Stimulated activated CD4-positive, alpha-beta T cell treated with anti-CD3 and anti-CD28 coated beads, Interleukin-1b, Interleukin-23, amount 100 ng/mL, for 4 hours (primary cell): ENCODE measurements at regions not wholly inside any gene's neighbourhood (a gene's known extent, or its start where the extent isn't known, plus 50 kb on each side); places are given as distances from the start of the nearest gene placed in this dataset.

ENCODE experiments used
- DNase-seq, 2 donors: peaks; one replicate each; pipeline ENCODE4 v3.0.0-alpha.2; 2020; ENCODE audit warnings: low read depth in 2 of 2

DNA sequence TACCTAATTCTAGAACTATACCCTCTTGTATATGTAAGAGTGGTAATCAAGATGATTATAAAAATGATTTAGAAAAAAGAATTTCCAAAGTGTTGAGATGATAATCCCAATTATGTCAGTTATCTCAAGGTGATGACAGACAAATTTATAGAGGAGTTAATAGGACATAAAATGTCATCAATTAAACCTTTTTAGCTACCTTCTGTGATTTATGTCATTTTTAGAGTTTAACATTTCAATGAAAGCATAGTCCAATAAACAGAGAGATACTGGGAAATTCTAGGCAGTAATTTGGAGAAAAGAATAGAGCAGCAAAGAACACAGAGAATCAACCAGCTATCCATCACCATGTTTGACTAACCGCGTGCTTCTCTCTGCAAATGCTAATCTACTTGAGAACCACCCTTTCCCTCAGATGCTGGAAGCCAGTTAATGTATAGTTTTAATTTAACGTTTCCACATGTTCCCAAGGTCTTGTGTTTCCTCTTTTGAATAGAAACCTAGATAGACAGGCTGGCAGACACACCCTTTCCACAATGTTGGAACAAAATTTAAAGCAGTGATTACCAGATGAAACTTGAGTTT is 433.1 kb upstream of the FAM241A start:
- DNase-seq: no peak

DNA sequence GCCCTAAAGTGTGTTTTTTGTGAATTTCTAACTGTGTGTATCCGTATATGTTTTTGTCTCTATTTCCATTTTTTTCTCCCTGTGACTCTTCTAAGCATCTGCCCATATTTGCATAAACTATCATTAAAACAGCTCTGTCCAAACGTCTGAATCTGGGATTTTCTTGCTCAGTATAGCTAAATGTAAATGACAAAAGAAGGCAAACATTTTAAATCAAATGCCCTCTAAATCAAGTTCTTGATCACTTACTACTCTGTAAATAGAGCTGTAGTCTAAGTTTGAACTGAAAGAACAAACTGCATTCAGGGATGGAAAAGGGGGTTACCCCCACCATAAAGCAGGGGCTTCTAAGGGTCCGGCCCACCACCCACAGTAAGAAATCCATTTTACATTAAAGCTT is 432.0 kb upstream of the FAM241A start:
- DNase-seq: no peak

DNA sequence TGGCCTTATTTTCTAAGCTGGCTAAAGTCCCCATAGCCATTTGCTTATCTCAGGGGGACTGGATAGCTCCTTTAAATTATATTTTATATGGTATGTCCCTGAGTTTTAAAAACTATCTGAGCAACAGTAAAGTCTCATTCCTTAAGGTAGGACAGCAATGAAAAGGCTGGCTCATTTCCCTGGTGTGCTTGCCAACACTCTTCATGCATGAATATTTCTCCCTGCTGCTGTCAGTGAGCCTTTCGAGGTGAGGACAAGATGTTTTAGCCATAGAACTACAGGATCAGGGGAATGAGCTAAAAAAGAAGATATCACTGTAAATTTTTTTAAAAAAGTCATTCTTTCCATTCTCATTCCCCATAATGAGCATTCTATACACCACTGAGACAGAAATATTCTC is 427.3 kb upstream of the FAM241A start:
- DNase-seq: no peak

DNA sequence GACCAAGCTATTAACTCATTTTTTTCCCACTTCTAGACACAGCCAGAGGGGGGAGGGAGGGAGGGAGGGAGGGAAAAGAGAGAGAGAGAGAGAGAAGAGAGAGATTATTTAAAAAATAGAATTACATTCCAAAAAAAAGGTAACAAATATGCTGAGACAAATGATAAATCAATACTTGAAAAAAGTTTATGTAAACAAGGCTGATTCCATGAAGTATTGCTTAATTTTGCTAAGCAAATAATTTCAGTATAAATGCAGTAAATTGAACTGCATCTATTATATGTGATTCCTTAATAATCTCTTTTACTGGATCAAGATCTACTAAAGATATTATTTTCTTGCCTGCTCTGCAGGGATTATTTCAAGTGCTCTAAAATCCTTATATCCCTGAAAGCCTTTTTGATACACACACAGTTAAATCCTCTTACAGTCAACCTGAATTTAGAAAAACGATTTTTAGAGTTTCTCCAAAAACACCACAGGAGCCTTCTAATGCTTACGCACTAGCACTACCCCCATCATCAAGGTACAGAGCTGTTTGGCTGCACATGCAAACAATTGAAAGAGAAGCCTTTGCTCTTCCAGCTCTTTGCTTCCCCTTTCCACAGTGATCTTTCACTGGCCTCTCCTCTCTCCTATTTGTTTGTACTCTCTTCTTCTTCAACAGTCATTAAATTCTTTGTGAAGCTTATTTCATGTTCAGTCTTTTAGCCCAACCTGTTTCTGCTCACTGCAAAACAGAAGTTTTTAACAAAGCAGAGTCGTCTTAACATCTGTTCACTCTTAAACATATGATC is 426.3 kb upstream of the FAM241A start:
- no peak for DNase-seq

DNA sequence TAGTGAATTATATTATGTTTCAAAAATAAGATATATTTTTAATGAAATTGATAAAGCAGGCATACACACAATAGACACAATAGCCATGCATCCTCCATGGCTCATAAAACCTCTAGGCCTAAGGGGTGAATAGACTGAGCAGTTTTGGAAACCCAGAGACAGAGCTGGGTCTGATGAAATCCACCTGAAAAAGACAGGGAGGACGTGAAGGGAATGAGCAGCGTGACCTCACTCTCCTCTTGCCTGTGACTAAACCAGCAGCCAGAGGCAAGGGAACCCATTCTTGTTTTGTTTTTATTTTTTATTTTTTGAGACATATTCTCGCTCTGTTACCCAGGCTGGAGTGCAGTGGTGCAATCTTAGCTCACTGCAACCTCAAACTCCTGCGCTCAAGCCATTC is 424.4 kb upstream of the FAM241A start:
- DNase-seq: no peak

DNA sequence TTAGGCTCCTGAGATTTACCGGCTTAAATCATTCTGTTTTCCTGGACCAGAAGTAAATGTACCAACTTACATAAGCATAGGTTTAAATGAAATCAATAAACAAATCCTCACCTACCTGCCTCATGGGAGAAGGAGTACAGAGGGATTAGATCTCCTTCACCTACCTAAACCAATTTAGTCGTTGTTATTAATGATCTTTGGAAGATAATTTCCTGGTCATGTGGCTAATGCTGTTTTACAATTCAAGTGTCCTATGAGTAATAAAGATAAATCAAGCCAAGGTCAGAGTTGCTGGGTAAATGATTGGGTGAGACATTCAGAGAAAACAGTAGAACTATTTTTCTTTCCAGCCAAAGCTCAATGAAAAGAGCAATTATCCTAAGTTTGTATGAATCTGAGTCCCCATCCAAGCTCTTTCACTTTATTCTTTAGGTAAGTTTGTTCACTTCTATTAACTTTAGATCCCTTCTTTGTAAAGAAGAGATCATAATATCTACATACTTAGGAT is 423.0 kb upstream of the FAM241A start:
- DNase-seq: no peak

DNA sequence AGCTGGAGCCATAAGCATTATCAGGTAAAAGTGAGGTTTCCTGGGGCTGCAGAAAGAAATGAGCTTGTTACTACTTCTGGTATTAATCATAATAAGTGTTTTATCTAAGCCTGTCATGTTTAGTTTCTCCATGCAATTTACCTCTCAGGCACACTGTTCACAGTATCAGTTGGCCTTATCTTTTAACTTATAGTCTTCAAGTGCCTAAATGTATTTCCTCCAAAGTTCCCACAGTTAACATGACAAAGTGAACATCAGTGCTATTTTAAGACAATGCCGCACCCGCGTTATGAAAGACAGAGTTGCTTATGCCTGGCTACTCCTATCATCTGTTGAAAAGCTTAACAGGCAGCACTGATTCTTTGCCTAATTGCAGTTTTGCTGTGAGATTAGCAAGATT is 408.7 kb upstream of the FAM241A start:
- DNase-seq: no peak

DNA sequence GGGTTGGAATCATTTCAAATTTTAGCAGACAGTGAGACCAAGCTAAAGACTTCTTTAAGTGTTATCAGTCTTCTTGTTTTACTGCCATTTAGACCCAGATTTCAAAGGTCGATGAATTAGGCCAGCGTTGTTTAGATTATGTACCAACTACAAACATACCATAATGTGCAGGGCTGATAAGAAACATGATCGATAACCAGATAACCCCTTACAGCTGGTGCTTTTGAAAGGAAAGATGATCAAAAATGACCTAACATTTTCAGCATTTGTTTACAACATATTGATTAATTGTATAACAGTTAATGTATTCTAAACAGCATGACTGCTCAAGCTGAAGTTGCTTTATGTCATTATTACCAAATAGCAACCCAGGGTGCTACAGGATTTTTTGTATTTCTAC is 400.4 kb upstream of the FAM241A start:
- DNase-seq: no peak

DNA sequence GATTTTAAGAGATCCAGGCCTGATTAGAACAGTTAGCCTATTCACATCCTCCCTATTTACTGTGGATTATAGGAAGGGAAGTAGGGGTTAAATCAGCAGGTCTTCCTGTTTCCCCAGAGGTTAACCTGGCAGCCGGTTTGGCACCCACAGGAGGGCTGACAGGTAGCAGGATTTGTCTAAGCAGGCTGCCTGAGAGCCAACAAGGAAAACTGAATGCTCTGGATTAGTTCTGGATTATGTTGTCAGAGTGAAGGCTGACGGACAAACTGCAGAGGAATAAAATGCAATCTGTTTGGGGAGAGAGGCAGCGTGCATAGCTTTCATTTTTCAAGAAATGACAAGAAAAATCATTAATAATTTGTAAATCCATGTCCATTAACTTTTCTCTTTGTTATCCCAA is 397.1 kb upstream of the FAM241A start:
- no peak for DNase-seq

DNA sequence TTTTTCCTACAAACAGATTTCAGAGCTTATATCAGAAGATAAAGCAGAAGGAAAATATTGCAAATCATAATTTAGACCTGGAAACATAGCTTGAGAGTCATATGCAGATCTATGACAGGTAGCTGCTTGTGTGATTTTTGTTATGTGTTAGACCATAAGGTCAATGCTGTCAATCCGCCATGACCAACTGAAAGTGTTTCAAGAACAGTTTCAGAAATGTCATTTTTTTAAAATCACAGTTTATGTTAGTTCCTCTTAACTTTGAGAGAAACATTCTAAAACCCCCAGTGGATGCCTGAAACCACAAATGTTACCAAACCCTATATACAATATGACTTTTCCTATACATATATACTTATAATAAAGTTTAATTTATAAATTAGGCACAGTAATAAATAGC is 391.3 kb upstream of the FAM241A start:
- DNase-seq: no peak

DNA sequence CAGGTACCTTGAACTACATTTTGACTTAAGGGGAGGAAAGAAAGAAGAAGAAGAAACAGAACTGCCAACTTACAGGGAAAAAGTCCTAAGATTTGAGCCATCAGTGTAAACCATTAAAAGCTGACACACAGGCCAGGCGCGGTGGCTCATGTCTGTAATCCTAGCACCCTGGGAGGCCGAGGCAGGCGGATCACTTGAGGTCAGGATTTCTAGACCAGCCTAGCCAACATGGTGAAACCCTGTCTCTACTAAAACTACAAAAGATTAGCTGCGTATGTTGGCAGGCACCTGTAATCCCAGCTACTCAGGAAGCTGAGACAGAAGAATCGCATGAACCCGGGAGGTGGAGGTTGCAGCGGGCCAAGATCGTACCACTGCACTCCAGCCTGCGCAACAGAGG is 389.7 kb upstream of the FAM241A start:
- DNase-seq: no peak

DNA sequence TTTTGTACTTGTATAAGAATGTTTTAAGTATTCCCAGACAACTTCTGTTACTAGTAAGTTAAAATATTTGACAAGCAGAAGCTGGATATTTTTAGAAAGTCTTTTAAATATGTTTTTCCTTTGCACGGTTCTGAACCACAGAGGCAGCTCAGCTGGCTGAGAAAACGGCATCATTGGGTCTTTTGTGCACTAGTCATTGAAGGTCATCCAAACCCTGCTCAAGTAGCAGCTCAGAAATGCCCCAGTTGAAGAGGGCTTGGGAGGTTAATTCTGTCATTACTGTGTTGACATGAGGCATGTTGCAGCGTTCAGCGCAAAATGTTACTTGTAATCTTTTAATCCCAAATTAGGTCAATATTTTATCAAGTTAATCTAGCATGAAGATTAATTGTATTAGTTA is 383.7 kb upstream of the FAM241A start:
- no peak for DNase-seq

DNA sequence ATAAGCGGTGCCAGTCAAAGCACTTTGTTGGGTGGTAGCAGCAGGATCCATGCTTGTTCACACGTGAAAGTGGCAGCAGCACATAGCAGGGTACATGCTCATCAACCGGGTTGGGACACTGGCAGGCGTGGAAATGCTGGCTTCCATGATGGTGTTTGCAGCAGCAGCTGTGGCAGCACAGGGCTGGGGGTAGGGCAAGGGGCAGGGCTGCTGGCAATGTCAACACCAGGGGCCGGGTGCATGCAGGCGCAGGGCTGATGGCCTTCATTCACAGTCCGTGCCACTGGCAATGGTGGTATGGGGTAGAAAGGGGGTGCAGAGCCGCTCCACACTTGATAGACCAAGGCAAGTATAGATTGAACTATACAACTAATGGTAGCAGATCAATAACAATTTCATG is 374.7 kb upstream of the FAM241A start:
- DNase-seq: no peak

DNA sequence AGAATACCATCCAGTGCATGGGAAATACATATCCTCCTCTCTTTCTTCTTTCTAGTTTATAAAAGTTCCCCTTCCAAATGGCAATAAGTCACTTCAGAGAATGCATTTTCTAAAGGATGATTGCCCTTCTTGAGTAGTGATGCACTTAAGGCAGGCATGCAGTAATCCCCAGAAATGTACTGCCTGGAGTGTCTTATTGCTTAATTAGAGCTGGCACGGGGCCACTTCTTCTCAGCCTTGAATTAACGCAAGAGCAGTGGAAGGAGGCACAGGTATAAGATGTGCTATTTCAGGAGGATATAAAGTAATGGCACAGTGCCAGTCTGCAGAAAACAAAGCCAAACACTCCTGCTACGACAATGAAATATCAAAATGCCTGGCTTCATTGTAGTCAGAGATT is 371.4 kb upstream of the FAM241A start:
- DNase-seq: no peak

DNA sequence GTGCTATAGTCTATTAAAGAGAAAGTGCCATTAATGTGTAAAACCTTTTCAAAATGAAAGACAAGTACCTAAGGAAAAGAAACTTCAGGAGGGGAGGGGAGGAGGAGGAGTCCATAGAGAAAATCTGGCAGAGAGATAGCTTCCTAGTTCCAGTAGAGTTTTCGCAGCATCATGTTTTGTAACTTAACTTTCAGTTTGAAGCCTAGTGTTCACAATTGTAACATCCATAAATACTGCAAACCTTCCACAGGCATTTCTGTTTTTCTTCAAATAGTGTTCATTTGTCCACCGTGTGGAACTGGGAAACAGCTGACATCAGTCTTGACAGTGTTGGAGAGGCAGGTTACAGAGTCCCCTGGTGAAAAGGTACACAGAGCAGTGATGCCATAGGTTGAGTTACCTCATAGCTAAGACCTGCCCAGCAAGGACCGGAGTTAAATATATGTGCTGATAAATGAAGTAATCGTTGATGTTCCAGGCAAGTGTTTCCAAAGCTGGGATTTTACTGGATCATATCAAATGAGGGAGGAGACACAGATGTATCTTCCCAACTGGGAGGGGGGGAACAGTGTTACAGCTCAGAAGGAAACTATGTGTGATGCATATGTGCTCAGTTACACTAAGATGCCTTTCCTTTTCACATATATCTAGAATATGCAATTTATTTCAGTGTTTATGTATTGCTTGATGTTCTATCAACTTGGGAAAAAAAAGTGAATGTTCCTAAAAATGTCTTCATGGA is 369.5 kb upstream of the FAM241A start:
- no peak for DNase-seq

DNA sequence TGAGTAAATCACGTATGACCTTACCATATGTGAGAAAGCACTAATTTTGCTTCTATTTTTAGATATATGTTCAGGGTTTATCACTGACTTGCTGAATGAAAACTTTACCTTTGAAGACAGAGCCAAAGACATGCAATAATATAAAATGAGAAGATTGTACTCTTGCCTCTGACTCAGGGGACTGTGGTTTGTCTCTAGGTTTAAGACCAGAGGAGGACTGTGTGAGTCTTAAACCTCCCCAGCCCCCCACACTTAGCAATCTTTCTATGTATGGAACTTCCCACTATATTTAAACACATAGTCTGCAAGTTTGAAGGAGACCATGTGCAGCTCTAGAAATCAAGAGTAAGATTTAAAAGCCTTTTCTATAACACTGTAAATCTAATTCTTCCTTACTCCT is 368.7 kb upstream of the FAM241A start:
- DNase-seq: no peak

DNA sequence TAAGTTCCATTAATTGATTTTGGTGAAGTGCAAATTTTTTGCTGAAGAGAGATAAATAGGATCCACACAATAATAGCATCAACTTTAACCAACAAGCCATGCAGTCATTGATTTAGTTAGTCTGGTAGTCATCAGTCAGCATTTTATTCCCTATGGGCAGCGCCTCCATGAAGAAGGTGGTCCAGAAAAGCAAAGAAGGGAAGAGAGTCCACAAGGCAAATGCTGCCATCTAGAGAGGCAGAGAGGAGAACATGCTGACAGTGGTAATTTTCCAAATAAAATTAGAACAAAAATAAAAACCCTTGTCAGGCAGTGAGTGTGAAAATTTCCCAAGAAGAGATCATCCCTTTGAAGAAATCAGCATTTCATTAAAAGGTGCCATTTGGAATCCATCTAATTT is 366.7 kb upstream of the FAM241A start:
- DNase-seq: no peak

DNA sequence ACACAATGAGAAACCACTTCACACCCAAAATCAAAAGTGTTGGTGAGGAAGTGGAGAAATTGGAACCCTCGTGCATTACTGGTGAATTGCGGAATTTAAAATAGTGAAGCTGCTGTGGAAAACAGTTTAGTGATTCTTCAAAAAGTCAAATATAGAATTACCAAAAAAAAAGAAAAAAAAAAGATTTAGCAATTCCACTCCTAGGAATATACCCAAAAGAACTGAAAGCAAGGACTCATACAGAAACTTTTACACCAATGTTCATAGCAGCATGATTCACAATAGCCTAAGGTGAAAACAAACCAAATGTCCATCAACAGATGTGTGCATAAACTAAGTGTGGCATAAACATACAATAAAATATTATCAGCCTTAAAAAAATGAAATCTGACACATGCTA is 364.3 kb upstream of the FAM241A start:
- DNase-seq: no peak

DNA sequence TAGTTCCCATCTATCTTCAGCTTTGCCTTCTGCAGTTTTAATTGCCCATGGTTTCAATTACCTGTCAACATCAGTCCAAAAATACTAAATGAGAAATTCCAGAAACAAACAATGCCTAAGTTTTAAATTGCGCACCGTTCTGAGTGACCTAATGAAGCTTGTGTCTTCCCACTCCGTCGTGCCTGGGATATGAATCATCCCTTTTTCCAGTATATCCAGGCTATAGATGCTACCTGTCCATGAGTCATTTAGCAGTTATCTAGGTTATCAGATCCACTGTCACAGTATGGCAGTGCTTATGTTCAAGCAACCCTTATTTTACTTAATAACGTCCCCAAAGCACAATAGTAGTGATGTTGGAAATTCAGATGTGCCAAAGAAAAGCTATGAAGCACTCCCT is 363.6 kb upstream of the FAM241A start:
- DNase-seq: no peak

DNA sequence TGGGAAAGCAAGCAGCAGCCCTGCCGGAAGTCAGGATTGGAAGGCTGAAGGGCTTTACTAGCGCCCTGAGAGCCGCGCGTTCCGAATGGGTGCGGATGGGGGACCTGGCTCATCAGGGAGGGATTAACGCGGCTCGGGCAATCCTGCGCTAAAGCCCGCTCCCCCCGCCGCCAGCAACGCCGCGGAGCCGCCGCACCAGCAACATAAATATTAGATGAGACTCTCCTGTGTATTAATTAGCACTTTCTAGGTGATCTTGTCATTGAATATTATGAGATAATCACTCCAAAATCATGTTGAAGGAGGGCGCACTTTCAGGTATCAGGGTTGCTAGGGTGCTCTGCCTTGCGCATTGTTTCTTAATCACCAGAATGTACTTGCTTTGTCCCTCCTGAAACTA is 357.2 kb upstream of the FAM241A start:
- DNase-seq: no peak

DNA sequence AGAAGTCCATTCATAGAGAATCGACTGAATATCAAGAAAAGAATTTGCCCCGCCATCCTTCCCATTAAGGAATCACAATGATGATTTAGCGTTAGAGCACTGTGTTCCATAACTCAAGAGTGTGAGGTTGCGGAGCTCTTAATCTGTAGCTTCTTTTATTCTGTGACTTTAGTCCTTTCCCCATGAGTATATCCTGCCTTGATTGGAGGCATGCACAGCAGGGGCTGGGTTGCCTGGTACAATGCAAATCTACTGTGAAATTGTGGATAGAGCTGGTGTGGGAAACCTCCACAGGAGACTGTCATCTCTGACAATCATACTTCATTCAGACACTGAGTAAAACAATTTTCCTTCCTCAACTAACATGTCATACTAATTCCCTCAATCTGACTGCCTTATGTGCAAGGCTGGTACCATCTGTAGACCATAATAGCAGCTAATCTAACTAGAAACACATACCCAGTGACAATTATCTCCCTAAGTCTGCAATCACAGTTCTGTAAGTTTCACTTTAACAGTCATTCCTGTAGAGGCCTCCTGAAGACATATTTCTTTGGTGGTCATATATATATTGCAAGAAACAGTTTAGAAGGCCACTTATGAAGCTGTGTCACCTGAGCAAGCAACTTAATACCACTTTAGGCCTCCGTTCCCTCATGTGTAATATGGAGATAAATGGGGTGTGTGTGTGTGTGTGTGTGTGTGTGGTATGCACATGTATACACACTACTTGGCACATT is 355.2 kb upstream of the FAM241A start:
- DNase-seq: no peak

DNA sequence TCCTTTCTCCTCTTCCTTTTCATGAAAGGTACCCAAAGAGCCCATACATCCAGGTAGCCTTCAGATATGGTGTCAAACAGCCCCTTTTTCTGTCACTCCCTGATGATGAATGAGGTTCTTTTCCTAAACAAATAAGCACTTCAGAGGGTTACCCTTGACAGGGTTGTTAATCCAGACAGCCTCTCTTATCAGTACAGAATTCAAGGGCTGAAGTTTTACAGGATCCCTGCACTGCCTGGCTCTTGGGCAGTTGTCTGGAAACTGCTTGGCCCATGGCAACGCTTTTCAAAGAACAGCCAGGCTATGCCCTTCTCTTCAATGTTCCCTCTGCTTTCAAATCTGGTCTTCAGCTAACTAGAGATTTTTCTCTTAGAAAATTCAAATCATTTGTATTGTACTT is 352.6 kb upstream of the FAM241A start:
- DNase-seq: no peak
